Liver (tissue), 8 donors: ENCODE measurements at regions not wholly inside any gene's neighbourhood (a gene's known extent, or its start where the extent isn't known, plus 50 kb on each side); places are given as distances from the start of the nearest gene placed in this dataset.

Source experiments
- DNase-seq: peaks from one replicate; pipeline ENCODE4 v3.0.0-alpha.2; 2017; ENCODE audit warnings: low spot score
- H3K27ac ChIP-seq, 2 donors: one replicate each; pipeline ENCODE4 v1.7.0; 2013; ENCODE audit warnings: inconsistent platforms in 2 of 2, low read length in 2 of 2, control low read depth in 1 of 2, low read depth in 1 of 2, mild to moderate bottlenecking in 1 of 2
- H3K27me3 ChIP-seq, 4 donors: one replicate each; pipeline versions ENCODE4 v1.6.1 to v1.7.0; 2013; ENCODE audit warnings: low read length in 3 of 4, inconsistent platforms in 1 of 4, mild to moderate bottlenecking in 1 of 4, moderate library complexity in 1 of 4; ENCODE audit not compliant: control insufficient read depth in 4 of 4, insufficient read depth in 4 of 4
- H3K36me3 ChIP-seq, 4 donors: one replicate each; pipeline versions ENCODE4 v1.6.1 to v1.7.0; 2013; ENCODE audit warnings: low read length in 3 of 4, mild to moderate bottlenecking in 3 of 4, low read depth in 1 of 4, moderate library complexity in 1 of 4; ENCODE audit not compliant: control insufficient read depth in 4 of 4, insufficient read depth in 3 of 4
- H3K4me1 ChIP-seq, 4 donors: one replicate each; pipeline versions ENCODE4 v1.6.1 to v1.7.0; 2013; ENCODE audit warnings: low read length in 3 of 4, mild to moderate bottlenecking in 3 of 4, moderate library complexity in 1 of 4; ENCODE audit not compliant: control insufficient read depth in 4 of 4, insufficient read depth in 4 of 4
- H3K4me3 ChIP-seq, 3 donors: one replicate each; pipeline versions ENCODE4 v1.6.1 to v1.7.0; 2013; ENCODE audit warnings: low read length in 3 of 3, control low read depth in 1 of 3, low read depth in 1 of 3, mild to moderate bottlenecking in 1 of 3
- H3K9ac ChIP-seq, 2 donors: one replicate each; pipeline ENCODE4 v1.7.0; 2013; ENCODE audit warnings: low read length in 2 of 2, mild to moderate bottlenecking in 2 of 2, moderate library complexity in 2 of 2, control low read depth in 1 of 2, low read depth in 1 of 2
- H3K9me3 ChIP-seq, 4 donors: one replicate each; pipeline versions ENCODE4 v1.6.1 to v1.7.0; 2013; ENCODE audit warnings: low read length in 3 of 4; ENCODE audit not compliant: control insufficient read depth in 4 of 4
- ATF3 ChIP-seq: IDR thresholded peaks from 2 replicates; pipeline ENCODE4 v1.6.1; 2016; ENCODE audit warnings: antibody characterized with exemption
- CTCF ChIP-seq: fragments of 150-350 bp; IDR thresholded peaks from 2 replicates; pipeline ENCODE4 v1.5.1; 2017; ENCODE audit warnings: improper control_type of control experiment, low read depth, low read length; ENCODE audit not compliant: missing input control
- EGR1 ChIP-seq, 2 donors: IDR thresholded peaks; 2 replicates each; pipeline ENCODE4 v1.6.1; 2016 to 2018; ENCODE audit warnings: antibody characterized with exemption in 2 of 2, low read depth in 2 of 2
- FOXA1 ChIP-seq: IDR thresholded peaks from 2 replicates; pipeline ENCODE4 v1.6.1; 2016; ENCODE audit warnings: antibody characterized with exemption
- FOXA2 ChIP-seq: IDR thresholded peaks from 2 replicates; pipeline ENCODE4 v1.6.1; 2016; ENCODE audit warnings: antibody characterized with exemption
- GABPA ChIP-seq, 2 donors: IDR thresholded peaks in 1 of 2; conservative IDR thresholded peaks in 1 of 2; 2 replicates each; pipeline ENCODE4 v1.6.1; 2016; ENCODE audit warnings: antibody characterized with exemption in 2 of 2, mild to moderate bottlenecking in 1 of 2, moderate library complexity in 1 of 2
- HNF4A ChIP-seq, 2 donors: conservative IDR thresholded peaks; 2 replicates each; pipeline ENCODE4 v1.6.1; 2016; ENCODE audit warnings: antibody characterized with exemption in 2 of 2, mild to moderate bottlenecking in 2 of 2
- HNF4G ChIP-seq: IDR thresholded peaks from 2 replicates; pipeline ENCODE4 v1.6.1; 2016; ENCODE audit warnings: antibody characterized with exemption
- JUND ChIP-seq, 2 donors: IDR thresholded peaks; 2 replicates each; pipeline ENCODE4 v1.6.1; 2016; ENCODE audit warnings: antibody characterized with exemption in 2 of 2
- MAX ChIP-seq: IDR thresholded peaks from 2 replicates; pipeline ENCODE4 v1.6.1; 2016; ENCODE audit warnings: antibody characterized with exemption
- NR2F2 ChIP-seq: IDR thresholded peaks from 2 replicates; pipeline ENCODE4 v1.6.1; 2016; ENCODE audit warnings: antibody characterized with exemption
- RAD21 ChIP-seq, 2 donors: IDR thresholded peaks; 2 replicates each; pipeline ENCODE4 v1.6.1; 2016; ENCODE audit warnings: antibody characterized with exemption in 2 of 2, mild to moderate bottlenecking in 2 of 2
- REST ChIP-seq: IDR thresholded peaks from 2 replicates; pipeline ENCODE4 v1.6.1; 2016; ENCODE audit warnings: antibody characterized with exemption, mild to moderate bottlenecking
- RXRA ChIP-seq, 2 donors: IDR thresholded peaks; 2 replicates each; pipeline ENCODE4 v1.6.1; 2017 to 2018; ENCODE audit warnings: antibody characterized with exemption in 2 of 2, mild to moderate bottlenecking in 1 of 2
- SP1 ChIP-seq: IDR thresholded peaks from 2 replicates; pipeline ENCODE4 v1.6.1; 2018; ENCODE audit warnings: antibody characterized with exemption, mild to moderate bottlenecking
- TAF1 ChIP-seq: conservative IDR thresholded peaks from 2 replicates; pipeline ENCODE4 v1.6.1; 2016; ENCODE audit warnings: antibody characterized with exemption, mild to moderate bottlenecking
- YY1 ChIP-seq: IDR thresholded peaks from 2 replicates; pipeline ENCODE4 v1.6.1; 2016; ENCODE audit warnings: antibody characterized with exemption, mild to moderate bottlenecking
- ZBTB33 ChIP-seq: IDR thresholded peaks from 2 replicates; pipeline ENCODE4 v1.6.1; 2016; ENCODE audit warnings: antibody characterized with exemption
- WGBS: extraction: QIAGEN DNeasy Blood & Tissue Kit; methylation state at CpG from one replicate; pipeline ENCODE4 v1.1.7; 2013; 5-methylcytosine and 5-hydroxymethylcytosine counted together
- donor health status: healthy.
- donor health status: healthy.
- donor health status: healthy.
- donor health status: healthy.
- donor health status: healthy.

GRCh38 chr15:31856581-31856980 lies 173.7 kb upstream of the CHRNA7 start:
- Histone ChIP-seq H3K27me3 (no peaks in the 10 kb centered on the region), H3K9me3 (no peaks in the 10 kb centered on the region), H3K4me3 (no peak overlapping the region), H3K36me3 (no peaks in the 10 kb centered on the region), H3K9ac (no peak overlapping the region), H3K4me1 (no peaks in the 10 kb centered on the region), H3K27ac (no peak overlapping the region)
- TF ChIP-seq JUND (IDR thresholded peaks at IDR 0.05) = no peak
- no peak for TF ChIP-seq RAD21 (IDR thresholded peaks at IDR 0.05)
- TF ChIP-seq GABPA (IDR thresholded peaks at IDR 0.05 in 1 of 2, conservative IDR thresholded peaks at IDR 0.05 in 1 of 2) = no peak
- no peak for TF ChIP-seq RXRA (IDR thresholded peaks at IDR 0.05)
- no peak for TF ChIP-seq FOXA2
- TF ChIP-seq CTCF = no peak
- no peak for TF ChIP-seq EGR1 (IDR thresholded peaks at IDR 0.05; ENCODE audit: low read depth in 2 of 2)
- no peak for TF ChIP-seq HNF4G
- DNase-seq = no peak
- WGBS = 87% methylated on average over 12 of the region's 12 CpGs

- no peak for DNase-seq
- H3K9ac ChIP-seq = no peak overlapping the region
- 61% methylated on average over 6 of the region's 6 CpGs for WGBS
- no peaks in the 10 kb centered on the region for H3K36me3 ChIP-seq
- H3K4me3 ChIP-seq = no peak overlapping the region
- TF ChIP-seq ZBTB33 (no peak), HNF4A (conservative IDR thresholded peaks at IDR 0.05) (no peak), FOXA2 (no peak), ATF3 (no peak), YY1 (no peak), SP1 (no peak), JUND (IDR thresholded peaks at IDR 0.05) (no peak), REST (no peak), CTCF (no peak), TAF1 (no peak), FOXA1 (no peak), GABPA (IDR thresholded peaks at IDR 0.05 in 1 of 2, conservative IDR thresholded peaks at IDR 0.05 in 1 of 2) (no peak), RAD21 (IDR thresholded peaks at IDR 0.05) (no peak), MAX (no peak), RXRA (IDR thresholded peaks at IDR 0.05) (no peak), HNF4G (no peak), EGR1 (IDR thresholded peaks at IDR 0.05; ENCODE audit: low read depth in 2 of 2) (no peak), NR2F2 (no peak)
- H3K27me3 ChIP-seq = no peaks in the 10 kb centered on the region
- no peaks in the 10 kb centered on the region for H3K4me1 ChIP-seq
- H3K9me3 ChIP-seq = no peaks in the 10 kb centered on the region
- H3K27ac ChIP-seq = no peak overlapping the region
These were observed 173.1 kb upstream of the CHRNA7 start for GRCh38 chr15:31857194-31857593.
